ENCODE measurements at regions not wholly inside any gene's neighbourhood (a gene's known extent, or its start where the extent isn't known, plus 50 kb on each side); places are given as distances from the start of the nearest gene placed in this dataset.

DNA sequence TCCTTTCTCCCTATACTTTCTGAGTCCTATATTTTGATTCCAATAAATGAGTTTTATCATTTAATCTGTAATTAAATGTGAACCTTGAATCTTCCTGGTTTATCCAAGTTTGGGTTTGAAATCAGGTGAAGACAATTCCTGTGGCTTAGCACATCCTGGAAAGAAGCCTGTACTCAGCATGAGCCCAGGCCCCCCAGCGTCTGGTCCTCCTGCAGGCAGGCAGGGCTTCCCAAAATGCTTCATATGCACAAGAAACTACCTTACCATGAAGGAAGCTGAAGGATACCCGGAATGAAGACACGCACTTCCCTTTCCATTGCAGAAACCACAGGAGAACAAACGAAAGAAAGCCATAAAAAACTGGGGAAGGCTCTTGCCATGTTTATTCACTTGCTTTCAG lies 157.4 kb upstream of the PDE10A start:
- Mint-ChIP-seq H3K4me3 (no peak overlapping the region), H3K27me3 (peaks cover 55% of the 10 kb centered on the region), H3K27ac (ENCODE audit: low read depth) (no peak overlapping the region), H3K9me3 (no peaks in the 10 kb centered on the region), H3K4me1 (no peaks in the 10 kb centered on the region), H3K36me3 (ENCODE audit: insufficient read depth) (no peaks in the 10 kb centered on the region)
- DNase-seq (ENCODE audit: low spot score in 2 of 2) (no peak), ATAC-seq (replicated peaks; ENCODE audit: extremely low read depth, poor library complexity, severe bottlenecking) (no peak)

DNA sequence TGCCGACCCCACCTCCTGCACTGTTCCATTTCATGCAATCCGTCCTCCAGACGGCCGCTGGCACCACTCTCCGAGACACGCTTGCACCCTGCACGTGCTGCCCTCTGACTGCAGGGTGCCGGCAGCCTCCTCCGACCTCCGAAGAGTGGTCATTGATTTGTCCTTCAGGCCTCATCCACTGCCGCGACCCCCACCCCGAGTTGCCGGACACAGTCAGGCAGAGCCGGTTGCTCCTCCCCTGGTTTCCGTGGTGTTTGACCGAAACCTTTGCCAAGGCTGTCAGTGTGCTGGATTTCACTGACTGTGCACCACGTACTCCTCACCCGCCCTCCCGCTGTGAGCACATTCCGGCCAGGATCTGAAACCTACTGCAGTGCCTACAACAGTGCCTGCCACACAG lies 156.4 kb upstream of the PDE10A start:
- H3K4me1 Mint-ChIP-seq, result no peaks in the 10 kb centered on the region
- no peaks in the 10 kb centered on the region for H3K36me3 Mint-ChIP-seq (ENCODE audit: insufficient read depth)
- H3K9me3 Mint-ChIP-seq, result no peaks in the 10 kb centered on the region
- ATAC-seq (replicated peaks; ENCODE audit: extremely low read depth, poor library complexity, severe bottlenecking) (no peak), DNase-seq (ENCODE audit: low spot score in 2 of 2) (no peak)
- peaks cover 62% of the 10 kb centered on the region for H3K27me3 Mint-ChIP-seq
- no peak overlapping the region for H3K27ac Mint-ChIP-seq (ENCODE audit: low read depth)
- H3K4me3 Mint-ChIP-seq, result no peak overlapping the region

GRCh38 chr6:165818200-165818599 lies 155.2 kb upstream of the PDE10A start:
- H3K27ac Mint-ChIP-seq (ENCODE audit: low read depth), result no peak overlapping the region
- H3K4me3 Mint-ChIP-seq, result no peak overlapping the region
- DNase-seq (ENCODE audit: low spot score in 2 of 2) (no peak), ATAC-seq (replicated peaks; ENCODE audit: extremely low read depth, poor library complexity, severe bottlenecking) (no peak)
- H3K4me1 Mint-ChIP-seq, result no peaks in the 10 kb centered on the region
- H3K36me3 Mint-ChIP-seq (ENCODE audit: insufficient read depth), result no peaks in the 10 kb centered on the region
- no peaks in the 10 kb centered on the region for H3K9me3 Mint-ChIP-seq
- H3K27me3 Mint-ChIP-seq, result peaks cover 73% of the 10 kb centered on the region

DNA sequence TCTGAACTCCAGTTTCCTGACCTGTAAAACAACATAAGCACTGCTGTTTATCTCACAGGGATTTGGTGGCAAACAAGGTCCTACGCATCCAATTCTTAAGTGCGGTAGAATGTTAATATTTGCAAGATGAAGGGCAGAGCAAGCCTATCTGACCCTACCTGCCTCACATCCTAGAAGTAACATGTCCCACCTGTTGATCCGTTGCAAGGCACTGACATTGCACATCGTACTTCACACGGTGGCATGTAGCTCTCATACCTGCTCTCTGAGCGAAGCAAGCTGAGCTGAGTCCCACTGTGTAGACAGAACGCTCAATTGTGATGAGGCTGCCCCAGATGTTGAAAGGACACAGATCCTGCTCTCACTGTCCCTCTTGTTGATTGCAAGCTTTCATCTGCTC lies 154.7 kb upstream of the PDE10A start:
- ATAC-seq (replicated peaks; ENCODE audit: extremely low read depth, poor library complexity, severe bottlenecking) (no peak), DNase-seq (ENCODE audit: low spot score in 2 of 2) (no peak)
- no peaks in the 10 kb centered on the region for H3K9me3 Mint-ChIP-seq
- H3K4me3 Mint-ChIP-seq, result no peak overlapping the region
- no peak overlapping the region for H3K27ac Mint-ChIP-seq (ENCODE audit: low read depth)
- no peaks in the 10 kb centered on the region for H3K4me1 Mint-ChIP-seq
- no peaks in the 10 kb centered on the region for H3K36me3 Mint-ChIP-seq (ENCODE audit: insufficient read depth)
- H3K27me3 Mint-ChIP-seq, result peaks cover 73% of the 10 kb centered on the region

- no peak for ATAC-seq (replicated peaks; ENCODE audit: extremely low read depth, poor library complexity, severe bottlenecking)
- H3K27me3 Mint-ChIP-seq, result peaks cover 73% of the 10 kb centered on the region
- H3K9me3 Mint-ChIP-seq, result no peaks in the 10 kb centered on the region
- no peak overlapping the region for H3K27ac Mint-ChIP-seq (ENCODE audit: low read depth)
- H3K36me3 Mint-ChIP-seq (ENCODE audit: insufficient read depth), result no peaks in the 10 kb centered on the region
- no peak for DNase-seq (ENCODE audit: low spot score in 2 of 2)
- no peak overlapping the region for H3K4me3 Mint-ChIP-seq
- H3K4me1 Mint-ChIP-seq, result no peaks in the 10 kb centered on the region
Observed at GRCh38 chr6:165817148-165817547, 154.1 kb upstream of the PDE10A start.

DNA sequence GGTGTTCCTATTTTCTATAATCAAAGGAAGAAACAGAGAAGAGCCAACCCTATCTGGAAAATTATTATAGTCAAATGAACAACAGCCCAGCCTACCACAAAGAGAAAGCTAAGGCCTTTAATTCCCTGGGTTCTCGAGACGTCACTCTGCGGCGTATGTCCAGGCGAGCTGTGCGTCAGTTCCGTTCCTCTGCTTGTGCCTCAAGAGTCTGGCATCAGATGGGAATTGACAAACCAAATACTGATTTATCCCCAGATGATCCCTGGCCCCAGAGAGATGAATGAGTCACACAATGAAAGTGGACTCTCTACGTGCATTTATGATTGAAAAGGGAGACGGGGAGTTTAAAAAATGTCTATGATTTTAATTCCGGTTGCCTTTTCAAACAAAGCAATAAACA lies 151.6 kb upstream of the PDE10A start:
- Mint-ChIP-seq H3K4me3 (no peak overlapping the region), H3K27ac (ENCODE audit: low read depth) (no peak overlapping the region), H3K4me1 (no peaks in the 10 kb centered on the region), H3K27me3 (peaks cover 66% of the 10 kb centered on the region), H3K36me3 (ENCODE audit: insufficient read depth) (peaks cover 2% of the 10 kb centered on the region), H3K9me3 (peaks cover 6% of the 10 kb centered on the region)
- DNase-seq (ENCODE audit: low spot score in 2 of 2) (no peak), ATAC-seq (replicated peaks; ENCODE audit: extremely low read depth, poor library complexity, severe bottlenecking) (no peak)

GRCh38 chr6:165811512-165811911 lies 148.5 kb upstream of the PDE10A start:
- no peaks in the 10 kb centered on the region for H3K4me1 Mint-ChIP-seq
- H3K27me3 Mint-ChIP-seq, result peaks cover 39% of the 10 kb centered on the region
- DNase-seq (ENCODE audit: low spot score in 2 of 2), result no peak
- peaks cover 6% of the 10 kb centered on the region for H3K9me3 Mint-ChIP-seq
- H3K4me3 Mint-ChIP-seq, result no peak overlapping the region
- no peak overlapping the region for H3K27ac Mint-ChIP-seq (ENCODE audit: low read depth)
- ATAC-seq (replicated peaks; ENCODE audit: extremely low read depth, poor library complexity, severe bottlenecking), result no peak
- peaks cover 6% of the 10 kb centered on the region for H3K36me3 Mint-ChIP-seq (ENCODE audit: insufficient read depth)

- Mint-ChIP-seq H3K4me1 (peaks cover 5% of the 10 kb centered on the region), H3K27me3 (peaks cover 39% of the 10 kb centered on the region), H3K9me3 (peaks cover 6% of the 10 kb centered on the region), H3K4me3 (no peak overlapping the region), H3K27ac (ENCODE audit: low read depth) (no peak overlapping the region), H3K36me3 (ENCODE audit: insufficient read depth) (peaks cover 6% of the 10 kb centered on the region)
- ATAC-seq (replicated peaks; ENCODE audit: extremely low read depth, poor library complexity, severe bottlenecking) (no peak), DNase-seq (ENCODE audit: low spot score in 2 of 2) (no peak)
Observed at GRCh38 chr6:165808021-165808420, 145.0 kb upstream of the PDE10A start.

- DNase-seq (ENCODE audit: low spot score in 2 of 2) (no peak), ATAC-seq (replicated peaks; ENCODE audit: extremely low read depth, poor library complexity, severe bottlenecking) (no peak)
- Mint-ChIP-seq H3K27me3 (peaks cover 39% of the 10 kb centered on the region), H3K36me3 (ENCODE audit: insufficient read depth) (peaks cover 6% of the 10 kb centered on the region), H3K9me3 (peaks cover 6% of the 10 kb centered on the region), H3K4me1 (peaks cover 5% of the 10 kb centered on the region), H3K4me3 (no peak overlapping the region), H3K27ac (ENCODE audit: low read depth) (no peak overlapping the region)
Observed at GRCh38 chr6:165807249-165807960, 144.4 kb upstream of the PDE10A start.

GRCh38 chr6:165806126-165806810 lies 143.2 kb upstream of the PDE10A start:
- Mint-ChIP-seq H3K4me1 (peaks cover 5% of the 10 kb centered on the region), H3K27ac (ENCODE audit: low read depth) (no peak overlapping the region), H3K27me3 (peaks cover 35% of the 10 kb centered on the region), H3K4me3 (no peak overlapping the region), H3K9me3 (peaks cover 6% of the 10 kb centered on the region), H3K36me3 (ENCODE audit: insufficient read depth) (peaks cover 6% of the 10 kb centered on the region)
- DNase-seq (ENCODE audit: low spot score in 2 of 2), result no peak
- ATAC-seq (replicated peaks; ENCODE audit: extremely low read depth, poor library complexity, severe bottlenecking), result no peak

DNA sequence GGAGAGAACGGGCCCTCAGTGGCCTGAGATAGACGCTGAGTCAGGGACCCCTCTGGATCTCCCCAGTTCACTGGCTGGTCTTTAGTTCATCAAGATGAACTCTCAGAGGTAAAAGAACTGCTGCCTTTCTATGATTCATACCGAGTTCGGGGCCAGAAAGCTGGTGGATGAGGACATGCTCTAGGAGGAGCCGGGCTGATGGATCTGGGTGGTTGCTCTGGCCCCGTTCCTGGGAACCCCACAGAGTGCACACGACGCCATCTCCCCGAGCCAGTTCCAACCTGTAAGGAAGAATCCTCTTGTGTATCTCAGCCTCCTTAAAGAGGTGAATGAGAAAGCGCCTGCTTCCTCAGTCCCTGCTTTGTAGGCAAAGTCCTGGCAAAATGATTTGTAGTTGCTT lies 142.6 kb upstream of the PDE10A start:
- Mint-ChIP-seq H3K27ac (ENCODE audit: low read depth) (no peak overlapping the region), H3K4me3 (no peak overlapping the region), H3K9me3 (peaks cover 5% of the 10 kb centered on the region), H3K27me3 (peaks cover 29% of the 10 kb centered on the region), H3K4me1 (peaks cover 5% of the 10 kb centered on the region), H3K36me3 (ENCODE audit: insufficient read depth) (peaks cover 6% of the 10 kb centered on the region)
- DNase-seq (ENCODE audit: low spot score in 2 of 2), result no peak
- ATAC-seq (replicated peaks; ENCODE audit: extremely low read depth, poor library complexity, severe bottlenecking), result no peak

DNA sequence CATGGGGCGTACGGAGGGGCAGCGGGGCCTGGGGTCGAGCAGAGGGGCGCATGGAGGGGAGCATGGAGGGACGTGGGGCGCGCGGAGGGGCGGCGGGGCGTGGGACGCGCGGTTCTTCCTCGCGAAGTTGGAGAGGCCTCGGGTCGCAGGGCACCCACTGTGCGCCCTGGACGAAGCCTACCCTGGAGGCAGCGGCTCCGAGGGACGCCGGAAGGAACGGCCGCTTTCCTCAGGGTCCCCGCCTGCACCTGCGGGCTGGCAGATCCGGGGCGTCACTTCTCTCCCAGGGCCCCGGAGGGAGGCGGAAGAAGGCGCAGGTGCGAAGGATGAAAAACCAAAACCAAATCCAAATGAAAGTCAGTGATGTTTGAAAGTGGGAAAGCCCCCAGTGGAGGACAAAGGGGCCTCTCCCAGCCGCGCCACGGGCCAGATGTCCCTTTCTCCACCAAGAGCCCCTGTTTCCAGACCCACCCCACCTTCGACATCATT lies 142.1 kb upstream of the PDE10A start:
- no peaks in the 10 kb centered on the region for H3K9me3 Mint-ChIP-seq
- peaks cover 4% of the 10 kb centered on the region for H3K36me3 Mint-ChIP-seq (ENCODE audit: insufficient read depth)
- no peak overlapping the region for H3K4me3 Mint-ChIP-seq
- ATAC-seq (replicated peaks; ENCODE audit: extremely low read depth, poor library complexity, severe bottlenecking) (no peak), DNase-seq (ENCODE audit: low spot score in 2 of 2) (no peak)
- peaks cover 27% of the 10 kb centered on the region for H3K27me3 Mint-ChIP-seq
- H3K27ac Mint-ChIP-seq (ENCODE audit: low read depth), result no peak overlapping the region
- H3K4me1 Mint-ChIP-seq, result peaks cover 5% of the 10 kb centered on the region

Data from central memory CD8-positive, alpha-beta T cell (primary cell).